PC-9 (cell line): ENCODE measurements at regions not wholly inside any gene's neighbourhood (a gene's known extent, or its start where the extent isn't known, plus 50 kb on each side); places are given as distances from the start of the nearest gene placed in this dataset.
"Not testable (repeated sequence)": the region's sequence is repeated elsewhere in the genome, so short reads cannot be mapped to it uniquely, and the experiment has no call there.

Experiments used
- BruUV-seq: library from RNA; stranded (reverse); fragments of 400-500 nt; replicated peaks from 2 replicates; lab custom pipeline; 2021; lab: Mats Ljungman, UMichigan
- CTCF ChIA-PET: fragments of 300-600 bp; sonication (Branson Sonifier 250); formaldehyde crosslinking; loops from one replicate; lab custom pipeline; 2022; ENCODE audit warnings: antibody characterized with exemption; lab: Charles Lee
- POLR2A ChIA-PET: fragments of 300-600 bp; sonication (Branson Sonifier 250); formaldehyde crosslinking; loops from one replicate; lab custom pipeline; 2022; ENCODE audit warnings: antibody characterized with exemption; ENCODE audit not compliant: unreplicated experiment; lab: Charles Lee
- DNase-seq, 2 experiments: peaks; one replicate each; pipeline versions ENCODE4 v3.0.0 to v3.0.0-alpha.2; 2015 to 2022; ENCODE audit warnings: mixed read lengths in 1 of 2
- H2AFZ ChIP-seq: fragments of 200-600 bp; sonication (generic); 2 replicates; pipeline ENCODE4 v1.8.1; 2017; ENCODE audit warnings: antibody characterized with exemption
- H3F3A ChIP-seq: fragments of 200-600 bp; sonication (generic); 2 replicates; pipeline ENCODE4 v1.8.1; 2017; ENCODE audit warnings: antibody characterized with exemption, mild to moderate bottlenecking, low read depth; ENCODE audit not compliant: insufficient read depth
- H3K27ac ChIP-seq: fragments of 200-600 bp; sonication (generic); 2 replicates; pipeline ENCODE4 v1.6.1; 2016; ENCODE audit warnings: mixed run types
- H3K27me3 ChIP-seq: fragments of 200-600 bp; sonication (generic); 2 replicates; pipeline ENCODE4 v1.6.1; 2016; ENCODE audit warnings: low read depth, mixed run types; ENCODE audit not compliant: insufficient read depth
- H3K36me3 ChIP-seq: fragments of 200-600 bp; sonication (generic); 2 replicates; pipeline ENCODE4 v1.6.1; 2016; ENCODE audit warnings: low read depth, mixed run types
- H3K4me1 ChIP-seq: fragments of 200-600 bp; sonication (generic); replicated peaks from 2 replicates; pipeline ENCODE4 v1.6.1; 2016; ENCODE audit warnings: mixed run types; ENCODE audit not compliant: insufficient read depth
- H3K4me2 ChIP-seq: fragments of 200-600 bp; sonication (generic); 2 replicates; pipeline ENCODE4 v1.6.1; 2017; ENCODE audit warnings: mixed run types
- H3K4me3 ChIP-seq: fragments of 200-600 bp; sonication (generic); 2 replicates; pipeline ENCODE4 v1.6.1; 2016; ENCODE audit warnings: mixed run types
- H3K79me2 ChIP-seq: fragments of 200-600 bp; sonication (generic); 2 replicates; pipeline ENCODE4 v1.6.1; 2017; ENCODE audit warnings: low read depth, mixed run types
- H3K9me2 ChIP-seq: fragments of 200-600 bp; sonication (generic); 2 replicates; pipeline ENCODE4 v1.8.1; 2017; ENCODE audit warnings: mild to moderate bottlenecking; ENCODE audit not compliant: insufficient read depth
- H3K9me3 ChIP-seq: fragments of 200-600 bp; sonication (generic); 2 replicates; pipeline ENCODE4 v1.8.1; 2016; ENCODE audit warnings: low read depth; ENCODE audit not compliant: insufficient read depth
- H4K20me1 ChIP-seq: fragments of 200-600 bp; sonication (generic); 2 replicates; pipeline ENCODE4 v1.8.1; 2017; ENCODE audit not compliant: insufficient read depth
- EZH2 ChIP-seq: fragments of 200-600 bp; sonication (generic); IDR thresholded peaks from 2 replicates; pipeline ENCODE4 v1.8.0; 2017; ENCODE audit warnings: antibody characterized with exemption, low read depth
- intact Hi-C: fragments of 100-400 bp; cut with micrococcal nuclease; formaldehyde crosslinking; loops from one replicate; pipeline ENCODE4 v1.10.0; 2022; ENCODE audit not compliant: unreplicated experiment
- TF ChIP-seq, protein P1 (sequence below): fragments of 200-600 bp; sonication (generic); conservative IDR thresholded peaks from 2 replicates; pipeline ENCODE4 v1.6.1; 2017; ENCODE audit warnings: mixed run types, antibody characterized with exemption, mild to moderate bottlenecking, moderate library complexity

DNA sequence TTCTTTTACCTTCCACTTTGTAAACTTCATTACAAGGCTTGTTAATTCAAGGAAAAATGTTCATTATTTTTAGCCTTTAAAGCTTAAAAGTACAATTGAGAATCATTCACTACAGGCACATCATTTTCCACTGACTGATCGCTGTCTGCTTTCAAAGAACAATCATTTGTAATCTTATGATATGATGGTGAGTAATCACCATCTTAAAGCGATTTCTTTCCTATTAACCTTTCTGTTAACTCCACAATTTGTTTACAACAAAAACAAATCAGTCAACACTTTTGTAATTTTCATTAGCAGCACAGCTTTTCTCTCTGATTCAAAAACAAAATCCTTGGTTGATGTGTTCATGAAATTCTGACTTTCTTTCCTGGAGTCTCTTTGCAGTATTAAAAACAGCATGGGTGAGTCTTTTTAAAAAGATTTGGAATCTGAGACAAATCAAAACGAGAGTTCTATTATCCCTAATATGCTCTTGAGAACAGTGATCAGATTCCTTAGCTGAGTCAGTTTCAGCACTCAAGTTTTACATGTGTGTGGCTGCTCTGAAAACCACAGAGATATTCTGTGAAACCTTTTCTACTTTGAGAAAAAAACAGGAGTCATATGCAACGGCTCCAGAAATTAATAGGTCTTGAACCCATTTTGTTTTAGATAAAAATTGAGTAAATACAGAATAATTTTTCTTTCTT lies 145.8 kb upstream of the TMPRSS15 start:
- no peak for DNase-seq

DNA sequence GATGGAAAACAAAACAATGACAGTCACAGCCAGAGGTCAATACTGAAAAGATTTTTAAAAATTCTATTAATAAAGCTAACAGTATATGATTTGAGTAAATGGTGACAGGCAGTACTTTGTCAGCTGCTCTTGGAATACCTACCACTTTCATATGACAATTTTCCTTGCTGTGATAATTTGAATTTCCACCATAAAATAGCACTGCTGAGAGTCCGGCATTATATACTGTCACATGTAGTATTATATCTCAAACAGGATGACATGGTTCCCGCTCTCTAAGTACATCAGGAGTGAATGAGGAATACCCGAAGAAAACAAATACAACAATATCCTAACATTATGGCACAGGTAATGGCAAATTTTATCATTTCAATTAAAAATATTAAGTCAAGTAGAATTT lies 146.8 kb upstream of the TMPRSS15 start:
- BruUV-seq = no TSS peak
- CTCF ChIA-PET = no interaction called here
- Histone ChIP-seq H3K4me2 (no peak overlapping the region), H3K27ac (no peak overlapping the region), H4K20me1 (no peaks in the 10 kb centered on the region), H2AFZ (no peak overlapping the region), H3K9me2 (no peaks in the 10 kb centered on the region), H3K9me3 (no peaks in the 10 kb centered on the region), H3K79me2 (no peaks in the 10 kb centered on the region), H3K4me3 (no peak overlapping the region), H3K36me3 (no peaks in the 10 kb centered on the region), H3K4me1 (no peaks in the 10 kb centered on the region), H3K27me3 (no peaks in the 10 kb centered on the region), H3F3A (no peaks in the 10 kb centered on the region)
- POLR2A ChIA-PET = no interaction called here
- no peak for DNase-seq
- intact Hi-C loops = no loop called here
- TF ChIP-seq, protein P1, sequence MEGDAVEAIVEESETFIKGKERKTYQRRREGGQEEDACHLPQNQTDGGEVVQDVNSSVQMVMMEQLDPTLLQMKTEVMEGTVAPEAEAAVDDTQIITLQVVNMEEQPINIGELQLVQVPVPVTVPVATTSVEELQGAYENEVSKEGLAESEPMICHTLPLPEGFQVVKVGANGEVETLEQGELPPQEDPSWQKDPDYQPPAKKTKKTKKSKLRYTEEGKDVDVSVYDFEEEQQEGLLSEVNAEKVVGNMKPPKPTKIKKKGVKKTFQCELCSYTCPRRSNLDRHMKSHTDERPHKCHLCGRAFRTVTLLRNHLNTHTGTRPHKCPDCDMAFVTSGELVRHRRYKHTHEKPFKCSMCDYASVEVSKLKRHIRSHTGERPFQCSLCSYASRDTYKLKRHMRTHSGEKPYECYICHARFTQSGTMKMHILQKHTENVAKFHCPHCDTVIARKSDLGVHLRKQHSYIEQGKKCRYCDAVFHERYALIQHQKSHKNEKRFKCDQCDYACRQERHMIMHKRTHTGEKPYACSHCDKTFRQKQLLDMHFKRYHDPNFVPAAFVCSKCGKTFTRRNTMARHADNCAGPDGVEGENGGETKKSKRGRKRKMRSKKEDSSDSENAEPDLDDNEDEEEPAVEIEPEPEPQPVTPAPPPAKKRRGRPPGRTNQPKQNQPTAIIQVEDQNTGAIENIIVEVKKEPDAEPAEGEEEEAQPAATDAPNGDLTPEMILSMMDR = no peak
- TF ChIP-seq EZH2 = no peak

More for the DNA sequence above, 145.8 kb upstream of the TMPRSS15 start:
- CTCF ChIA-PET = no interaction called here
- no peaks in the 10 kb centered on the region for H3K9me2 ChIP-seq
- H3K27me3 ChIP-seq = no peaks in the 10 kb centered on the region
- H3K4me3 ChIP-seq = no peak overlapping the region
- H3K79me2 ChIP-seq = no peaks in the 10 kb centered on the region
- H3K4me2 ChIP-seq = no peak overlapping the region
- TF ChIP-seq, protein P1 = no peak
- TF ChIP-seq EZH2 = no peak
- no peaks in the 10 kb centered on the region for H3F3A ChIP-seq
- no peak overlapping the region for H3K27ac ChIP-seq
- intact Hi-C loops = no loop called here
- POLR2A ChIA-PET = no interaction called here
- BruUV-seq = no TSS peak
- H2AFZ ChIP-seq = no peak overlapping the region
- H4K20me1 ChIP-seq = no peaks in the 10 kb centered on the region
- H3K36me3 ChIP-seq = no peaks in the 10 kb centered on the region
- no peaks in the 10 kb centered on the region for H3K4me1 ChIP-seq
- H3K9me3 ChIP-seq = no peaks in the 10 kb centered on the region

DNA sequence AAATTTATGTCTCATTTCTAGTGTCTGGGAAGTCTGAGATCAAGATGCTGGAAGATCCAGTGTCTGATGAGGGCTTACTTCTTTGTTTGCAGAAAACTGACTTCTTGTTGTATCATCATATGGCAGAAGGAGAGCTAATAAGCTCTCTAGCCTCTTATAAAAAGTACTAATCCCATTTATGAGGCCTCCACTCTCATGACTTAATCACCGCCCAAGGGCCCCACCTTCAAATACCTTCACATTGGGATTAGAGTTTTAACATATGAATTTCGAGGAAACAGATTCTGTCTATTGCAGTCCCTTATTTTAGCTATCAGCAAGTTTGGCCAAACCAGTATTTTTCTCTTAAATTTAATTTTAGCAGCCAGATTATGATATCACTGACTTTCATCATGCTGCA lies 150.2 kb upstream of the TMPRSS15 start:
- no TSS peak for BruUV-seq
- no peaks in the 10 kb centered on the region for H3K9me2 ChIP-seq
- ChIA-PET POLR2A (no interaction called here), CTCF (no interaction called here)
- no peaks in the 10 kb centered on the region for H4K20me1 ChIP-seq
- TF ChIP-seq EZH2 = no peak
- TF ChIP-seq, protein P1 = no peak
- no peaks in the 10 kb centered on the region for H3K9me3 ChIP-seq
- no peaks in the 10 kb centered on the region for H3K27me3 ChIP-seq
- H3K4me1 ChIP-seq = no peaks in the 10 kb centered on the region
- no peaks in the 10 kb centered on the region for H3F3A ChIP-seq
- intact Hi-C loops = no loop called here
- H3K79me2 ChIP-seq = no peaks in the 10 kb centered on the region
- H3K36me3 ChIP-seq = no peaks in the 10 kb centered on the region
- no peak overlapping the region for H2AFZ ChIP-seq
- no peak overlapping the region for H3K27ac ChIP-seq
- H3K4me3 ChIP-seq = no peak overlapping the region
- H3K4me2 ChIP-seq = no peak overlapping the region
- no peak for DNase-seq

DNA sequence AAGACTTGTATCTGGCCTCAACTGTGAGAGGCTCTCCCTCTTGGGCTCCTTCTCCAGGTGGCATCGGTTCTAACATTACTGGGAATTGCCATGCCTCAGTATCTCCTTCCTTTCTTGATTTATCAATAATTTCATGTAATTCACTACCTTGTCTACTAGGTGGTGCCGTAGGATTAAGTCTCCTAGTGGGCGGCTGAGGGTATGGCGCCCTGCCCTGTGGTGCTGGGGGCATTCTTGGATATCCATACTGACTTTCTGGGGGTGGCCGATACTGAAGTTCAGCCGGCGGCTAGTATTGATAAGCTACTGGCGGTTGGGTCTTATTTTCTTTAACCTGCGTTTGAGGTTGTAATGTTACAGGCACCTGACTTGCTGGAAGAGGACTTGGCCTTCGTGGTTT lies 164.2 kb upstream of the TMPRSS15 start:
- H3K4me1 ChIP-seq, H3K79me2 ChIP-seq, BruUV-seq, H3K9me2 ChIP-seq, H3K36me3 ChIP-seq, CTCF ChIA-PET, H3K9me3 ChIP-seq, H3K27ac ChIP-seq, DNase-seq, H3K27me3 ChIP-seq, H4K20me1 ChIP-seq, H2AFZ ChIP-seq, H3K4me2 ChIP-seq, intact Hi-C loops, POLR2A ChIA-PET, H3F3A ChIP-seq, H3K4me3 ChIP-seq: not testable (repeated sequence)
